NCI-H774 (cell line): ENCODE measurements at regions not wholly inside any gene's neighbourhood (a gene's known extent, or its start where the extent isn't known, plus 50 kb on each side); places are given as distances from the start of the nearest gene placed in this dataset.
"Not testable (repeated sequence)": the region's sequence is repeated elsewhere in the genome, so short reads cannot be mapped to it uniquely, and the experiment has no call there.

Experiments
- DNase-seq: peaks from one replicate; lab custom pipeline; 2025; lab: John Stamatoyannopoulos, UW

GRCh38 chr7:12985752-12986151 lies 298.3 kb downstream of the ARL4A start:
- no peak for DNase-seq

GRCh38 chr7:12987238-12987637 lies 299.8 kb downstream of the ARL4A start:
- DNase-seq: no peak

DNA sequence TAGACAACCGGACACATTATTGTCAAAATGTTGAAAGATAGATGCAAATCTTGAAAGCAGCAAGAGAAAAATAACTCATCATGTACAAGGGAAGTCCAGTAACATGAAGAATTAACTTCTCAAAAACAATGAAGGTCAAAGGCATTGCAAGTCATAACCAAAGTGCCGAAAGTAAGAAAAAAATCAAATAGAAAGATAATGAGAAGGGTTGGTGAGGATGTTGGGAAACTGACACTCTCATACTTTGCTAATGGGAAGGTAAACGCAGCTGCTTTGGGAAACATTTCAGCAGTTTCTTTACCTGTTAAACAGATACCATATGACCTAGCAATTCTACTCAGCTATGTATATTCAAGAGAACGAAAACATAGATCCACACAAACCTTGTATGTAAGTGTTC lies 303.0 kb downstream of the ARL4A start:
- DNase-seq: no peak

- no peak for DNase-seq
These were observed 305.6 kb downstream of the ARL4A start for GRCh38 chr7:12993025-12993424.

- DNase-seq: no peak
These were observed 308.6 kb downstream of the ARL4A start for GRCh38 chr7:12995912-12996469.

GRCh38 chr7:13007331-13007730 lies 319.9 kb downstream of the ARL4A start:
- DNase-seq: no peak

GRCh38 chr7:13009517-13009916 lies 322.1 kb downstream of the ARL4A start:
- no peak for DNase-seq

DNA sequence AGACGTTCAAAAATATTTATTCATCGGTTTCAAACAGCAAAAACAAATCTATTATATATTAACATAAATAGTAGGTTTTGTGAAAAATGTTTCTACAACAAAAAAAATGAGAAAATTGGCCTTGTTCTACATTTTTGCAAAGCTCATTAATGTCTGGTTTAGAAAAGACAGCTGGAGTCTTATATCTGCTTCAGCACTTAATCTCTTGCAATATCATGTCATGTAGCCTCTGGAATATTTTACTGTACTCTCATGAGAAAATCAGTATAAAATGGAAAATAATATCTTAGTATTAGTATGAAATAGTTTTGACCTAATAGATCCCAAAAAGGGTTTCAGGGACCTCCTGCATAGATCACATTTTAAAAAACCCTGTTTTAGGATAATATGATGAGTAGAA lies 326.6 kb downstream of the ARL4A start:
- no peak for DNase-seq

DNA sequence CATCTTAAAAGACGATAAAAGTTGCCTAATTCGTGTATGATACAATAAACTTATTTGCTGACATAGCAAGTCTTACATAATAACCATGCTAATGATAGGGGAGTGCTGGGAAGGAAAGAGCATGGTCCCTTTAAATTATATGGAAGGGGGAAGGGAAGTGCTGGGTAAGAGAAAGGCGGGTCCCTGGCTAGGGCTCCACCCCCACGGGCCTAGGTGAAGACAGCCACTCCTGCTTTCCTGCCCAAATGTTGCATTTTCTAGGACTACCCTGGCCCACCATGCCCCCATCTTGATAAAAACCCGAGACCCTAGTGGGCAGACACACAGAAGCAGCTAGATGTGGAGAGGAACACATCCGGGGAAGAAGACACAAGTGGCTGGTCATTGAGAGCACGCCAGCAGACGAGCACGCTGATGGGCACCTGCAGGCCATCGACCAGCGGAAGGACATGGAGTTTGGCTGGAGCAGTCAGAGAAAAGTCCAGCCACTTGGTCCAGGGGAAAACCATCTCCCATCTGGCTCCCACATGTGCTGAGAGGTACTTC lies 328.7 kb downstream of the ARL4A start:
- no peak for DNase-seq

GRCh38 chr7:13016592-13017332 lies 329.3 kb downstream of the ARL4A start:
- DNase-seq: no peak

DNA sequence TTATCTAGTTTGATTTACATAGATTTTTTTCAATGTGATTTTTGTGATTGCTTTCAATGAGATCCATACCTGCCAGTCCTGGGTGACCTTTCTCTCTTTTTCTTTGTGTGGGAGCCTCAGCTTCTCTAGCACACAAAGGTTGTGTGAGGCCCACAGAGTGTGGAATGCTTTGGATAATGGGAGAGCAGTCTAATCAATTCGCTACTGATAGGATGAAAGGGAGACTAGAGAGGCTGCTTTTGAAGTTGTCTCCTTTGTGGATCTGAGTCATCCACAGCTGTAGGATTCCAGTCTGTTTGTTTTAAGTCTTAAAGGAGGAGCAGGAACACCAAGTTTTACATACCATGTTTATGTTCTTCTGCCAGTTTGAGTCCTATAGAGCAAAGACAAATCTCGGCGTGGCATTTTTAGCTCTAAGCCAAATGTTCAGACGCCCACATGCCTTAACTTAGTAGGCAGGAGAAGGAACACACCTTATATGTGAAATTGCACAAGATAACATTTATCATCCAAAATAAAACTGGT lies 330.0 kb downstream of the ARL4A start:
- no peak for DNase-seq

DNA sequence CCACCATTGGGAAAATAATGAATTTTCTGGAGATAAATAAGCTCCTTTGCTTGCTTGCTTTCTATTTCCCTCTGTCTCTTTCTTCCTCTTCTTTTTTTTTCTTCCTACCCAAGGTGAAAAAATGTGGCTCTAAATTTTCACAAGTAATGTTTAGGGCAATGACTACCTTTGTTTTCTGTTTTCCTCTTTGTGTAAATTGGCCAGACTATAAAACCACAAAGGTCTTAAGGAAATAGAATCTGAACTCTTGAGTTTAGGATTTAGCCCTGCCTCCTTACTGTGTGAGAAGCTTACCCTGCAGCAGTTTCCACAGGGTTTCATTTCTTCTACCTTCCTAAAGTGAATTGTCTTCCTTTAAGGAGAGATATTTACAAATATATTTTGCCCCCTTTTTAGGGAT lies 330.4 kb downstream of the ARL4A start:
- no peak for DNase-seq

DNA sequence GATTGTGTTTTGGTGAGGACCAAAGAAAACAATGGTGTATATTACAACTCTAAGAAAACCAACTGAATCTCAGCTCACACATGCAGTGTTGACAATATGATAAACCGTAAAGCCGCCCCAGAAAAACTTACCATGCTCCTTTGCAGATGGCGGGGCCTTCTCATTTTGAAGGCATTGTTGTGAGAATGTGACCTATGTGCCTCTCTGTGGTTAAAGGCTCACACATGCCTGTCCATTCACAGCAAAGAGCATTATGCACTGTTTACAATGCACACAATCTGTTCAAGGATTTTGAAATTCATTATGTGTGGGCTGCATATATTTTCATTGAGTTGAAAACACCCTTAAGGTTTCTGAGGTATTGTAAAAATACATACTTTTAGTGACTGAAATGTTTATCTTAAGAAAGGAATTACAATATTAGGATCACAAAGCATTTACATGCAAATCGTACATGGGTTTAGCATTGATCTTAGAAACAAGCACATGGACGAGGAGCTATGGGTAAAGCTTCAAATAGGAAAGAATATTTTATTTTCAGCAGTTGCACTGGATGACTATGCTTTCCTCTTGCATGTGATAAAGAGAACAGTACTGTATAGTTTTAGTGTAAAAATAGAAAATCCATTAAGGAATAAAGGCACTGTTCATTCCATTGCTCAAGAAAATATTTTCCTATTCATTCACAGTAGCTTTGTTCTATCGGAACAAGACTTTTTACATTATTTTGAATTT lies 334.3 kb downstream of the ARL4A start:
- no peak for DNase-seq

DNA sequence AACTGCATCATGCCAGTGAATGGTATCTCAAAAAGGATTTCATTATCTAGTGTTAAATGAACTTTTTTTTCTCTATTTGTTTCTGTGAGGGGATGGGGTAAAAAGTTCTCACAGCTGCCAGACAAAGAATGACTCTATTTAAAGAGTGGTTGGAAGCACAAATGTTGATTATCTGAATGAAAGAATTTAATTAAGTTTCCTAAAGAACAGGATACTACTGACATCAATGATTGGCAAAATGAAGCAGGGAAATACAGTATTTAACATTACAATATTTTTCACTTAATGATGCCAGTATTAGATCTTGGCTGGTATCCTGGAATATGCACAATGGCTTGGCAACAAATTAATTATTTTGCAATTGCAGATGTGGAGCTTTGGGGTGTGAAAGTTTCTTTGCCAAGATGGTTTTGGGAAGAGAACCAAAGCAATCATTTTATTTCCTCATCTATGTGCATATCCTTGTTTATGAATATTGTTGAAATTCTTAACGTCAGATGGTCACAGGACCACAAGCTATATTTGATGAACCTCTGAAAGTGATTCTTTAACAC lies 336.8 kb downstream of the ARL4A start:
- DNase-seq: no peak

DNA sequence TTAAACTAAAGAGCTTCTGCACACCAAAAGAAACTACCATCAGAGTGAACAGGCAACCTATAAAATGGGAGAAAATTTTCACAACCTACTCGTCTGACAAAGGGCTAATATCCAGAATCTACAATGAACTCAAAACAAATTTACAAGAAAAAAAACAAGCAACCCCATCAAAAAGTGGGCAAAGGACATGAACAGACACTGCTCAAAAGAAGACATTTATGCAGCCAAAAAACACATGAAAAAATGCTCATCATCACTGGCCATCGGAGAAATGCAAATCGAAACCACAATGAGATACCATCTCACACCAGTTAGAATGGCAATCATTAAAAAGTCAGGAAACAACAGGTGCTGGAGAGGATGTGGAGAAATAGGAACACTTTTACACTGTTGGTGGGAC lies 337.6 kb downstream of the ARL4A start:
- DNase-seq: not testable (repeated sequence)

GRCh38 chr7:13027321-13027720 lies 339.9 kb downstream of the ARL4A start:
- no peak for DNase-seq

- DNase-seq: no peak
These were observed 340.8 kb downstream of the ARL4A start for GRCh38 chr7:13028036-13028824.

DNA sequence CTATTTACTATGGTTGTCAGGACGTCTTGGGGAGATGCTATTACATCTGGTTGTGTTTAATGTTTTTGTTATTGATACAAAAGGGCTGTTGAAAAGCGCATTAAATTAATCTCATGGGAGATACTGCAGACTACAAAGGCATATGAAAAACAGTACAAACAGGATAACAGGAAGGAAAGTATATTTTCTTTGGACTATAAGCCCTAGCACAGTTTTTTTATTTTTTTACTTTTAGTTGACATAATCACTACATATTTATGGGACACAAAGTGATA lies 341.3 kb downstream of the ARL4A start:
- no peak for DNase-seq

DNA sequence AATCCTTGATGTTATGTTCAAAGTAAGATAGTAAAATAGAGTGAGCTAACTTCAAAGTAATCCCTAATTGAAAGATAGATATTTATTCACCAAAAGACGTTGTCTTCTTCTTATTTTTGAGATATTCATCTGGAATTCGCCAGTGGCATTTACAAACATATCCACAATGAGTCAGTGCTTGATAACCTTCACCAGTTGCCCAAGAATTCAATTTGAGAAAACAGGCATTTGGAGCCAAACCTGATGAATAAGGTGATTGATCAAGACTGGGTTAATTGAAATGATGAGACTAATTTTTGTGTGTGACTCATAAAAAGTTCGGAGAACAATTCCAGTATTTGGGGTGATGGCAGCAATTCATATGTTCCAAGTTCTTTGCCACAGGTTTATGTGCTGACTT lies 344.0 kb downstream of the ARL4A start:
- DNase-seq: no peak

- no peak for DNase-seq
These were observed 344.7 kb downstream of the ARL4A start for GRCh38 chr7:13032084-13032483.

- DNase-seq: no peak
These were observed 345.1 kb downstream of the ARL4A start for GRCh38 chr7:13032576-13032975.

GRCh38 chr7:13034693-13035092 lies 347.3 kb downstream of the ARL4A start:
- DNase-seq: no peak
